ENCODE measurements at regions not wholly inside any gene's neighbourhood (a gene's known extent, or its start where the extent isn't known, plus 50 kb on each side); places are given as distances from the start of the nearest gene placed in this dataset.
"Not testable (repeated sequence)": the region's sequence is repeated elsewhere in the genome, so short reads cannot be mapped to it uniquely, and the experiment has no call there.

GRCh38 chr6:68189217-68189815 lies 445.8 kb upstream of the ADGRB3 start:
- TF ChIP-seq, protein P1, sequence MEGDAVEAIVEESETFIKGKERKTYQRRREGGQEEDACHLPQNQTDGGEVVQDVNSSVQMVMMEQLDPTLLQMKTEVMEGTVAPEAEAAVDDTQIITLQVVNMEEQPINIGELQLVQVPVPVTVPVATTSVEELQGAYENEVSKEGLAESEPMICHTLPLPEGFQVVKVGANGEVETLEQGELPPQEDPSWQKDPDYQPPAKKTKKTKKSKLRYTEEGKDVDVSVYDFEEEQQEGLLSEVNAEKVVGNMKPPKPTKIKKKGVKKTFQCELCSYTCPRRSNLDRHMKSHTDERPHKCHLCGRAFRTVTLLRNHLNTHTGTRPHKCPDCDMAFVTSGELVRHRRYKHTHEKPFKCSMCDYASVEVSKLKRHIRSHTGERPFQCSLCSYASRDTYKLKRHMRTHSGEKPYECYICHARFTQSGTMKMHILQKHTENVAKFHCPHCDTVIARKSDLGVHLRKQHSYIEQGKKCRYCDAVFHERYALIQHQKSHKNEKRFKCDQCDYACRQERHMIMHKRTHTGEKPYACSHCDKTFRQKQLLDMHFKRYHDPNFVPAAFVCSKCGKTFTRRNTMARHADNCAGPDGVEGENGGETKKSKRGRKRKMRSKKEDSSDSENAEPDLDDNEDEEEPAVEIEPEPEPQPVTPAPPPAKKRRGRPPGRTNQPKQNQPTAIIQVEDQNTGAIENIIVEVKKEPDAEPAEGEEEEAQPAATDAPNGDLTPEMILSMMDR (IDR thresholded peaks at IDR 0.05; ENCODE audit: control insufficient read depth, insufficient read depth, low read depth, low read length, missing control alignments): no peak
- DNase-seq (ENCODE audit: low read depth): no peak
- H3K4me3 ChIP-seq (ENCODE audit: control insufficient read depth, low read depth, low read length): no peak overlapping the region

DNA sequence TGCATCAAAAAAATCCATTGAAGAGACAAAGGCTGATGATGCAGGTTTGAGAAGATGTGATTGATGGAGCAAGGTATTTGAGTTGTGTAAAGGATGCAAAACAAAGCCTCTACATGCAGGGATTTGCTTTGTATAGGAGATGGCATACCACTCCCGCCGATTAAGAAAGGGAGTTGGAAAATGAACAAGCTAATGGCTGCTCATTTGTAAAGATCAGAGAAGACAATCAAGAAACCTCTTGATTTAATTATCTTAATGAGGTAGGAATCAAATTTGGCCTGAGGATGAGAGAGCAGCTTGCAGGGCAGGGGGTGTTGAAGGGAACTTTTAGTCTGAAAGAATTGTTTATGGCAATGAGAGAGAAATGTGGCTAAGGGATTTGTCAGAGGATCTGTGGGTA lies 448.2 kb upstream of the ADGRB3 start:
- TF ChIP-seq, protein P1 (IDR thresholded peaks at IDR 0.05; ENCODE audit: control insufficient read depth, insufficient read depth, low read depth, low read length, missing control alignments): no peak
- DNase-seq (ENCODE audit: low read depth): no peak
- no peak overlapping the region for H3K4me3 ChIP-seq (ENCODE audit: control insufficient read depth, low read depth, low read length)

DNA sequence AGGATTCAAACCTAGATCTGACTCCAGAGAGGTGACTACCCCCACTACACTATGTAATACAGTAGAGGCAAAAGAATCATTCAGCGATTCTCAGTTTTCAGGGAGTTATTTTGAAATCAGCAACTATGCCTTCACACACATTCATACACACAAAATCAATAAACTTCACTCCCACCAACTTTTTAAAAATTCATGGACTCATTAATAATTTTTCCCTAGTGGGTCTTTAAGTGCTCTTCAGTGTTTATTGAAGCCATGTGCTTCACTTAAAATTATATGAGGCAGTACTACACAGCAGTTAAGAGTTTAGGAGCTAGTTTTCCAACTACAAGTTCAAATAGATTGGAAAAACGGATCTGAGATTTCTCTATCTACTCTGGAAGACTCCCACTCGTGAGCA lies 452.7 kb upstream of the ADGRB3 start:
- H3K4me3 ChIP-seq (ENCODE audit: control insufficient read depth, low read depth, low read length): no peak overlapping the region
- DNase-seq (ENCODE audit: low read depth): no peak
- TF ChIP-seq, protein P1 (IDR thresholded peaks at IDR 0.05; ENCODE audit: control insufficient read depth, insufficient read depth, low read depth, low read length, missing control alignments): no peak

- DNase-seq (ENCODE audit: low read depth); H3K4me3 ChIP-seq (ENCODE audit: control insufficient read depth, low read depth, low read length): not testable (repeated sequence)
Observed at GRCh38 chr6:68181027-68181426, 454.1 kb upstream of the ADGRB3 start.

- TF ChIP-seq, protein P1 (IDR thresholded peaks at IDR 0.05; ENCODE audit: control insufficient read depth, insufficient read depth, low read depth, low read length, missing control alignments): no peak
- no peak for DNase-seq (ENCODE audit: low read depth)
- H3K4me3 ChIP-seq (ENCODE audit: control insufficient read depth, low read depth, low read length): no peak overlapping the region
Observed at GRCh38 chr6:68173616-68174015, 461.5 kb upstream of the ADGRB3 start.

- H3K4me3 ChIP-seq (ENCODE audit: control insufficient read depth, low read depth, low read length): no peak overlapping the region
- no peak for DNase-seq (ENCODE audit: low read depth)
- TF ChIP-seq, protein P1 (IDR thresholded peaks at IDR 0.05; ENCODE audit: control insufficient read depth, insufficient read depth, low read depth, low read length, missing control alignments): no peak
Observed at GRCh38 chr6:68169922-68170321, 465.2 kb upstream of the ADGRB3 start.

DNA sequence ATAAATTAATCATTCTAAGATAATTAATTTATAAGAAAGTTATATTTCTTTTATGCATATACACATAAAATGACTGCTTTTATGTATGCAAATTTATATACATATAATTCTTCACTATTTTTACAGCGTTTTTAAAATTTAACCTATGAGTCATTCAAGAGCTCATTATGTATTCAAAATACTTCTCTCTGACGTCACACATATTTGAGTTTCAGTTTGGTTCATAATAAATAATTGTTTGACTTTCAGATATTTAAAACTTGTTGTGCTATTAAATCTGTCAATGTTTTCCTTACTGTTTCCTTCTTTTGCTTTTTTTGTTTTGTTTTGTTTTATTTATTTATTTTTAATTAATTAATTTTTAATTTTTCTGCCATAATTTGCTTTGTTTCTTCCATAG lies 467.5 kb upstream of the ADGRB3 start:
- DNase-seq (ENCODE audit: low read depth): no peak
- TF ChIP-seq, protein P1 (IDR thresholded peaks at IDR 0.05; ENCODE audit: control insufficient read depth, insufficient read depth, low read depth, low read length, missing control alignments): no peak
- H3K4me3 ChIP-seq (ENCODE audit: control insufficient read depth, low read depth, low read length): no peak overlapping the region

GRCh38 chr6:68160812-68161211 lies 474.3 kb upstream of the ADGRB3 start:
- DNase-seq (ENCODE audit: low read depth); H3K4me3 ChIP-seq (ENCODE audit: control insufficient read depth, low read depth, low read length): not testable (repeated sequence)

Measured in AG09309 (cell line).